GM12878 (cell line): ENCODE measurements at regions not wholly inside any gene's neighbourhood (a gene's known extent, or its start where the extent isn't known, plus 50 kb on each side); places are given as distances from the start of the nearest gene placed in this dataset.

ENCODE experiments used
- ATAC-seq: fragments of 200-7000 bp; cut with Tn5 transposase; 3 replicates; pipeline ENCODE4 v1.9.1; 2020; ENCODE audit warnings: mild to moderate bottlenecking, moderate library complexity
- BruUV-seq: library from RNA; stranded (reverse); fragments of 400-500 nt; replicated peaks from 2 replicates; lab custom pipeline; 2021; lab: Mats Ljungman, UMichigan
- CTCF ChIA-PET: fragments of 300-600 bp; sonication (Branson Sonifier 250); formaldehyde crosslinking; extraction: SDS; loops from one replicate; lab custom pipeline; 2021; ENCODE audit warnings: inconsistent platforms; lab: Yijun Ruan, JAX
- POLR2A ChIA-PET: fragments of 350-600 bp; formaldehyde crosslinking; extraction: SDS; loops from one replicate; lab custom pipeline; 2021; ENCODE audit warnings: inconsistent platforms; lab: Charles Lee
- RAD21 ChIA-PET: fragments of 300-600 bp; sonication (Branson Sonifier 250); formaldehyde crosslinking; loops from one replicate; lab custom pipeline; 2023; ENCODE audit warnings: antibody characterized with exemption; ENCODE audit not compliant: unreplicated experiment; lab: Charles Lee
- SMC1A ChIA-PET: fragments of 300-600 bp; sonication (Branson Sonifier 250); formaldehyde crosslinking; loops from one replicate; lab custom pipeline; 2023; ENCODE audit not compliant: unreplicated experiment, uncharacterized antibody; lab: Charles Lee
- DNase-seq: peaks from one replicate; pipeline ENCODE4 v3.0.0-alpha.2; 2011; ENCODE audit warnings: low read depth, low spot score
- FAIRE-seq: peaks from 3 replicates; lab custom pipeline; 2011; peaks lifted over from hg19 to GRCh38; lab: Jason Lieb, UNC
- H2AFZ ChIP-seq: 2 replicates; pipeline ENCODE4 v1.6.0; 2011; ENCODE audit warnings: low read depth, low read length, control low read depth; ENCODE audit not compliant: control insufficient read depth
- H3K27ac ChIP-seq: 2 replicates; pipeline ENCODE4 v1.5.1; 2011; ENCODE audit warnings: control low read depth; ENCODE audit not compliant: control insufficient read depth, insufficient read depth
- H3K27me3 ChIP-seq, 2 experiments: replicated peaks in 1 of 2; 2 replicates each; pipeline versions ENCODE4 v1.6.0 to v1.6.1; 2011; ENCODE audit warnings: low read length in 1 of 2; ENCODE audit not compliant: control insufficient read depth in 2 of 2, insufficient read depth in 2 of 2
- H3K36me3 ChIP-seq, 2 experiments: 2 replicates each; pipeline ENCODE4 v1.5.1; 2011; ENCODE audit warnings: low read length in 1 of 2; ENCODE audit not compliant: control insufficient read depth in 2 of 2, insufficient read depth in 2 of 2
- H3K4me1 ChIP-seq: 2 replicates; pipeline ENCODE4 v1.6.1; 2011; ENCODE audit warnings: mild to moderate bottlenecking, low read length, moderate library complexity, mixed read lengths; ENCODE audit not compliant: control insufficient read depth, insufficient read depth
- H3K4me2 ChIP-seq: 2 replicates; pipeline ENCODE4 v1.6.0; 2011; ENCODE audit warnings: control low read depth; ENCODE audit not compliant: control insufficient read depth, insufficient read depth
- H3K4me3 ChIP-seq: fragments of 200-600 bp; sonication (generic); 2 replicates; pipeline ENCODE4 v1.5.1; 2016
- H3K79me2 ChIP-seq: 2 replicates; pipeline ENCODE4 v1.6.0; 2011; ENCODE audit warnings: low read length; ENCODE audit not compliant: control insufficient read depth, insufficient read depth
- H3K9ac ChIP-seq: 2 replicates; pipeline ENCODE4 v1.8.0; 2011; ENCODE audit warnings: low read length, control low read depth, mixed read lengths; ENCODE audit not compliant: control insufficient read depth, insufficient read depth
- H3K9me3 ChIP-seq: replicated peaks from 3 replicates; pipeline ENCODE4 v1.5.1; 2011; ENCODE audit warnings: mild to moderate bottlenecking, low read length; ENCODE audit not compliant: control insufficient read depth, insufficient read depth
- H4K20me1 ChIP-seq: 2 replicates; pipeline ENCODE4 v1.6.0; 2011; ENCODE audit not compliant: control insufficient read depth, insufficient read depth
- IRF4 ChIP-seq: IDR thresholded peaks from 2 replicates; pipeline ENCODE4 v1.6.1; 2011; ENCODE audit warnings: low read depth, low read length
- KLF5 ChIP-seq: fragments of 450-650 bp; IDR thresholded peaks from 2 replicates; pipeline ENCODE4 v1.6.1; 2014; ENCODE audit warnings: mild to moderate bottlenecking; ENCODE audit not compliant: partially characterized antibody
- NRF1 ChIP-seq: conservative IDR thresholded peaks from 2 replicates; pipeline ENCODE4 v1.6.1; 2011; ENCODE audit warnings: mild to moderate bottlenecking, low read depth, low read length, improper control_type of control experiment
- YY1 ChIP-seq: IDR thresholded peaks from 2 replicates; pipeline ENCODE4 v1.6.1; 2011; ENCODE audit warnings: low read depth, mild to moderate bottlenecking, low read length
- WGBS: methylation state at CpG from one replicate; pipeline ENCODE4 v1.1.6; 2016; ENCODE audit warnings: low lambda C conversion rate; ENCODE audit not compliant: insufficient replicate concordance, insufficient coverage; ENCODE audit errors: missing lambda C conversion rate; 5-methylcytosine and 5-hydroxymethylcytosine counted together
- in situ Hi-C: fragments of 300-500 bp; cut with MboI; formaldehyde crosslinking; loops from 9 replicates; pipeline ENCODE4 v1.14.3; 2018; ENCODE audit warnings: mixed read lengths
- intact Hi-C: fragments of 100-400 bp; cut with micrococcal nuclease; formaldehyde crosslinking; loops from one replicate; pipeline ENCODE4 v1.14.2; 2022; ENCODE audit not compliant: unreplicated experiment
- TF ChIP-seq, protein P1 (sequence below): fragments of 450-650 bp; IDR thresholded peaks from 2 replicates; pipeline ENCODE4 v1.6.1; 2017; ENCODE audit warnings: mild to moderate bottlenecking, moderate library complexity
- TF ChIP-seq, protein P2 (sequence below): IDR thresholded peaks from 2 replicates; pipeline ENCODE4 v1.6.1; 2012; ENCODE audit warnings: mild to moderate bottlenecking, low read depth, low read length
- TF ChIP-seq, protein P3 (sequence below): IDR thresholded peaks from 2 replicates; pipeline ENCODE4 v1.6.1; 2012; ENCODE audit warnings: low read depth, low read length, improper control_type of control experiment

DNA sequence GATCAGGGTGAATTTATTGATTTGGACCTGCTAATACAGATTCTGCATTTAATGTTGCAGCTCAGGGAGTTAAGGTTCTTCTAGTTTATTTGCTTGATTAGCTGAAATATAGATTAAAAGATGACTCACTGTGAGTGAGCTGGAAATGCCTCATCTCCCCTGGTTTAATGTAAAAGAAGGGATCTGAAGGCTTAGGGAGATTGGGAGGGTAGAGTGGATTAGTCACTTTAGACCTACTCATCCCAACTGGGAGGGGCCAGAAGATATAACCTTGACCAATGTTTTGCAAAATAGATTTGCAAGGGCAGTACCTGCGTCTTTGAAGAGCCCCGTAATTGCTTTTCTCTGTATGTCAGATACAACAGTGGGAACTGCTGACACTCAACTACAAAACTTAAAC lies 922.8 kb upstream of the ADGRL4 start:
- ChIA-PET CTCF (no interaction called here), RAD21 (no interaction called here), SMC1A (no interaction called here), POLR2A (no interaction called here)
- Histone ChIP-seq H3K4me1 (no peaks in the 10 kb centered on the region), H3K27ac (no peak overlapping the region), H3K36me3 (no peaks in the 10 kb centered on the region), H3K79me2 (no peaks in the 10 kb centered on the region), H3K9me3 (no peaks in the 10 kb centered on the region), H3K4me3 (no peak overlapping the region), H3K9ac (no peak overlapping the region), H3K4me2 (no peak overlapping the region), H3K27me3 (no peaks in the 10 kb centered on the region), H2AFZ (no peak overlapping the region), H4K20me1 (no peaks in the 10 kb centered on the region)
- no peak for TF ChIP-seq KLF5
- no peak for TF ChIP-seq IRF4
- no peak for TF ChIP-seq NRF1
- no peak for TF ChIP-seq YY1
- TF ChIP-seq, protein P1, sequence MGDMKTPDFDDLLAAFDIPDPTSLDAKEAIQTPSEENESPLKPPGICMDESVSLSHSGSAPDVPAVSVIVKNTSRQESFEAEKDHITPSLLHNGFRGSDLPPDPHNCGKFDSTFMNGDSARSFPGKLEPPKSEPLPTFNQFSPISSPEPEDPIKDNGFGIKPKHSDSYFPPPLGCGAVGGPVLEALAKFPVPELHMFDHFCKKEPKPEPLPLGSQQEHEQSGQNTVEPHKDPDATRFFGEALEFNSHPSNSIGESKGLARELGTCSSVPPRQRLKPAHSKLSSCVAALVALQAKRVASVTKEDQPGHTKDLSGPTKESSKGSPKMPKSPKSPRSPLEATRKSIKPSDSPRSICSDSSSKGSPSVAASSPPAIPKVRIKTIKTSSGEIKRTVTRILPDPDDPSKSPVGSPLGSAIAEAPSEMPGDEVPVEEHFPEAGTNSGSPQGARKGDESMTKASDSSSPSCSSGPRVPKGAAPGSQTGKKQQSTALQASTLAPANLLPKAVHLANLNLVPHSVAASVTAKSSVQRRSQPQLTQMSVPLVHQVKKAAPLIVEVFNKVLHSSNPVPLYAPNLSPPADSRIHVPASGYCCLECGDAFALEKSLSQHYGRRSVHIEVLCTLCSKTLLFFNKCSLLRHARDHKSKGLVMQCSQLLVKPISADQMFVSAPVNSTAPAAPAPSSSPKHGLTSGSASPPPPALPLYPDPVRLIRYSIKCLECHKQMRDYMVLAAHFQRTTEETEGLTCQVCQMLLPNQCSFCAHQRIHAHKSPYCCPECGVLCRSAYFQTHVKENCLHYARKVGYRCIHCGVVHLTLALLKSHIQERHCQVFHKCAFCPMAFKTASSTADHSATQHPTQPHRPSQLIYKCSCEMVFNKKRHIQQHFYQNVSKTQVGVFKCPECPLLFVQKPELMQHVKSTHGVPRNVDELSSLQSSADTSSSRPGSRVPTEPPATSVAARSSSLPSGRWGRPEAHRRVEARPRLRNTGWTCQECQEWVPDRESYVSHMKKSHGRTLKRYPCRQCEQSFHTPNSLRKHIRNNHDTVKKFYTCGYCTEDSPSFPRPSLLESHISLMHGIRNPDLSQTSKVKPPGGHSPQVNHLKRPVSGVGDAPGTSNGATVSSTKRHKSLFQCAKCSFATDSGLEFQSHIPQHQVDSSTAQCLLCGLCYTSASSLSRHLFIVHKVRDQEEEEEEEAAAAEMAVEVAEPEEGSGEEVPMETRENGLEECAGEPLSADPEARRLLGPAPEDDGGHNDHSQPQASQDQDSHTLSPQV = no peak
- TF ChIP-seq, protein P2, sequence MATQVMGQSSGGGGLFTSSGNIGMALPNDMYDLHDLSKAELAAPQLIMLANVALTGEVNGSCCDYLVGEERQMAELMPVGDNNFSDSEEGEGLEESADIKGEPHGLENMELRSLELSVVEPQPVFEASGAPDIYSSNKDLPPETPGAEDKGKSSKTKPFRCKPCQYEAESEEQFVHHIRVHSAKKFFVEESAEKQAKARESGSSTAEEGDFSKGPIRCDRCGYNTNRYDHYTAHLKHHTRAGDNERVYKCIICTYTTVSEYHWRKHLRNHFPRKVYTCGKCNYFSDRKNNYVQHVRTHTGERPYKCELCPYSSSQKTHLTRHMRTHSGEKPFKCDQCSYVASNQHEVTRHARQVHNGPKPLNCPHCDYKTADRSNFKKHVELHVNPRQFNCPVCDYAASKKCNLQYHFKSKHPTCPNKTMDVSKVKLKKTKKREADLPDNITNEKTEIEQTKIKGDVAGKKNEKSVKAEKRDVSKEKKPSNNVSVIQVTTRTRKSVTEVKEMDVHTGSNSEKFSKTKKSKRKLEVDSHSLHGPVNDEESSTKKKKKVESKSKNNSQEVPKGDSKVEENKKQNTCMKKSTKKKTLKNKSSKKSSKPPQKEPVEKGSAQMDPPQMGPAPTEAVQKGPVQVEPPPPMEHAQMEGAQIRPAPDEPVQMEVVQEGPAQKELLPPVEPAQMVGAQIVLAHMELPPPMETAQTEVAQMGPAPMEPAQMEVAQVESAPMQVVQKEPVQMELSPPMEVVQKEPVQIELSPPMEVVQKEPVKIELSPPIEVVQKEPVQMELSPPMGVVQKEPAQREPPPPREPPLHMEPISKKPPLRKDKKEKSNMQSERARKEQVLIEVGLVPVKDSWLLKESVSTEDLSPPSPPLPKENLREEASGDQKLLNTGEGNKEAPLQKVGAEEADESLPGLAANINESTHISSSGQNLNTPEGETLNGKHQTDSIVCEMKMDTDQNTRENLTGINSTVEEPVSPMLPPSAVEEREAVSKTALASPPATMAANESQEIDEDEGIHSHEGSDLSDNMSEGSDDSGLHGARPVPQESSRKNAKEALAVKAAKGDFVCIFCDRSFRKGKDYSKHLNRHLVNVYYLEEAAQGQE = no peak
- TF ChIP-seq, protein P3, sequence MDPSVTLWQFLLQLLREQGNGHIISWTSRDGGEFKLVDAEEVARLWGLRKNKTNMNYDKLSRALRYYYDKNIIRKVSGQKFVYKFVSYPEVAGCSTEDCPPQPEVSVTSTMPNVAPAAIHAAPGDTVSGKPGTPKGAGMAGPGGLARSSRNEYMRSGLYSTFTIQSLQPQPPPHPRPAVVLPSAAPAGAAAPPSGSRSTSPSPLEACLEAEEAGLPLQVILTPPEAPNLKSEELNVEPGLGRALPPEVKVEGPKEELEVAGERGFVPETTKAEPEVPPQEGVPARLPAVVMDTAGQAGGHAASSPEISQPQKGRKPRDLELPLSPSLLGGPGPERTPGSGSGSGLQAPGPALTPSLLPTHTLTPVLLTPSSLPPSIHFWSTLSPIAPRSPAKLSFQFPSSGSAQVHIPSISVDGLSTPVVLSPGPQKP = no peak
- 6% methylated on average over 2 of the region's 2 CpGs for WGBS
- DNase-seq (no peak), FAIRE-seq (no peak), ATAC-seq (no peak)
- BruUV-seq = no TSS peak
- in situ Hi-C loops (no loop called here), intact Hi-C loops (no loop called here)
